Adrenal gland (tissue), 9 donors: ENCODE measurements at regions not wholly inside any gene's neighbourhood (a gene's known extent, or its start where the extent isn't known, plus 50 kb on each side); places are given as distances from the start of the nearest gene placed in this dataset.

Source experiments
- DNase-seq, 7 donors: peaks; one replicate each; pipeline ENCODE4 v3.0.0-alpha.2; 2019 to 2020
- H3K27ac ChIP-seq, 5 donors: fragments of 200-600 bp; sonication (generic) in 4 of 5; 1 replicate in 3 of 5; 2 replicates in 2 of 5; pipeline versions ENCODE4 v1.5.1 to v1.8.0; 2016 to 2020; ENCODE audit warnings: mild to moderate bottlenecking in 1 of 5
- H3K27me3 ChIP-seq: fragments of 200-600 bp; 2 replicates; pipeline ENCODE4 v1.8.0; 2021
- H3K36me3 ChIP-seq, 2 donors: fragments of 200-600 bp; replicated peaks in 1 of 2; 1 replicate in 1 of 2; 2 replicates in 1 of 2; pipeline versions ENCODE4 v1.5.1 to v1.8.0; 2018 to 2022
- H3K4me1 ChIP-seq, 2 donors: fragments of 200-600 bp; replicated peaks in 1 of 2; 1 replicate in 1 of 2; 2 replicates in 1 of 2; pipeline versions ENCODE4 v1.5.1 to v1.8.0; 2018 to 2021
- H3K4me3 ChIP-seq, 4 donors: fragments of 200-600 bp; sonication (generic) in 3 of 4; one replicate each; pipeline ENCODE4 v1.5.1; 2016 to 2018
- H3K9me3 ChIP-seq, 3 donors: fragments of 200-600 bp; sonication (generic) in 1 of 3; replicated peaks in 1 of 3; 1 replicate in 2 of 3; 2 replicates in 1 of 3; pipeline versions ENCODE4 v1.5.1 to v1.8.0; 2016 to 2021
- POLR2A ChIP-seq, 2 donors: fragments of 450-650 bp; IDR thresholded peaks; one replicate each; pipeline ENCODE4 v1.6.1; 2017; ENCODE audit warnings: antibody characterized with exemption in 2 of 2, mild to moderate bottlenecking in 2 of 2, moderate library complexity in 1 of 2
- WGBS, 4 donors: extraction: QIAGEN DNeasy Blood & Tissue Kit in 2 of 4; methylation state at CpG; one replicate each; pipeline versions ENCODE4 v1.1.5 to v1.1.7; 2013 to 2017; 5-methylcytosine and 5-hydroxymethylcytosine counted together
- intact Hi-C, 2 donors: fragments of 100-400 bp; cut with DNase I; formaldehyde crosslinking; loops; one replicate each; pipeline versions ENCODE4 v1.14.1 to v1.15.0; 2022 to 2023
- TF ChIP-seq, protein P1 (sequence below), 6 experiments: fragments of 450-650 bp in 4 of 6; fragments of 200-600 bp in 2 of 6; sonication (generic) in 1 of 6; IDR thresholded peaks; 1 replicate in 5 of 6; 2 replicates in 1 of 6; pipeline versions ENCODE4 v1.5.1 to v1.8.0; 2016 to 2021; ENCODE audit warnings: antibody characterized with exemption in 6 of 6, mild to moderate bottlenecking in 2 of 6, moderate library complexity in 1 of 6
- donor health status: healthy with polysubstance abuse.
- donor health status: Bipolar disorder and iron deficiency.
- donor health status: DM: yes; HTN: yes; CAD: no.
- donor health status: DM: no; HTN: no; CAD: no.
- donor health status: DM: no; HTN: no; CAD: no.

DNA sequence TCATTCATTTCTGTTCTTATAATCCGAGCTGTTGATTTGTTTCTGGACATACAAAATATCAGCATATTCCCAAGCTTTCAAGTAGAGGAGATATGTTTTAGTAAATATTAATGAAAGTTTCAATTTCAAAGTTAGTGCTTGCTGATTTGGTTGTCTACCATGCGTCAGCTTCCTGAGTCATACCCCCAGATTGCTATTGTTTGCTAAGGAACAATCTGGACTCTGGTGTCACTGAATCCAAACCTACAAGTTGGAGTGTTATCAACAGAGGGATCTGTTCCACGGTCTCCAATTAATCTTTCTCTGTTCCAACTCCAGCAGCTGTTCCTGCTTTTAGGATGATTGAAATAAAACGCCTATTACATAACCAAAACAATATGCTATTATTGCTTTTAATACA, 96.1 kb upstream of the FAM9A start:
- no peak for DNase-seq
- TF ChIP-seq POLR2A (IDR thresholded peaks at IDR 0.05), result no peak
- TF ChIP-seq, protein P1, sequence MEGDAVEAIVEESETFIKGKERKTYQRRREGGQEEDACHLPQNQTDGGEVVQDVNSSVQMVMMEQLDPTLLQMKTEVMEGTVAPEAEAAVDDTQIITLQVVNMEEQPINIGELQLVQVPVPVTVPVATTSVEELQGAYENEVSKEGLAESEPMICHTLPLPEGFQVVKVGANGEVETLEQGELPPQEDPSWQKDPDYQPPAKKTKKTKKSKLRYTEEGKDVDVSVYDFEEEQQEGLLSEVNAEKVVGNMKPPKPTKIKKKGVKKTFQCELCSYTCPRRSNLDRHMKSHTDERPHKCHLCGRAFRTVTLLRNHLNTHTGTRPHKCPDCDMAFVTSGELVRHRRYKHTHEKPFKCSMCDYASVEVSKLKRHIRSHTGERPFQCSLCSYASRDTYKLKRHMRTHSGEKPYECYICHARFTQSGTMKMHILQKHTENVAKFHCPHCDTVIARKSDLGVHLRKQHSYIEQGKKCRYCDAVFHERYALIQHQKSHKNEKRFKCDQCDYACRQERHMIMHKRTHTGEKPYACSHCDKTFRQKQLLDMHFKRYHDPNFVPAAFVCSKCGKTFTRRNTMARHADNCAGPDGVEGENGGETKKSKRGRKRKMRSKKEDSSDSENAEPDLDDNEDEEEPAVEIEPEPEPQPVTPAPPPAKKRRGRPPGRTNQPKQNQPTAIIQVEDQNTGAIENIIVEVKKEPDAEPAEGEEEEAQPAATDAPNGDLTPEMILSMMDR (IDR thresholded peaks at IDR 0.05), result no peak
- Histone ChIP-seq H3K4me1 (no peaks in the 10 kb centered on the region), H3K4me3 (no peak overlapping the region), H3K36me3 (no peaks in the 10 kb centered on the region), H3K9me3 (no peaks in the 10 kb centered on the region), H3K27ac (no peak overlapping the region), H3K27me3 (no peaks in the 10 kb centered on the region)
- intact Hi-C loops, result no loop called here
- WGBS, 4 donors, result 69 to 77% (median 71%) methylated on average over 4 of the region's 4 CpGs

- DNase-seq, result no peak
- intact Hi-C loops, result no loop called here
- TF ChIP-seq POLR2A (IDR thresholded peaks at IDR 0.05), result no peak
- TF ChIP-seq, protein P1 (IDR thresholded peaks at IDR 0.05), result no peak
- WGBS, 4 donors, result 80 to 94% (median 91%) methylated on average over 1 of the region's 1 CpG; no CpG with 5 or more reads in 1 of the 4 donors
- Histone ChIP-seq H3K4me3 (no peak overlapping the region), H3K9me3 (no peaks in the 10 kb centered on the region), H3K27ac (no peak overlapping the region), H3K27me3 (no peaks in the 10 kb centered on the region), H3K36me3 (no peaks in the 10 kb centered on the region), H3K4me1 (no peaks in the 10 kb centered on the region)
Measured at GRCh38 chrX:8890794-8891193, 89.6 kb upstream of the FAM9A start.

DNA sequence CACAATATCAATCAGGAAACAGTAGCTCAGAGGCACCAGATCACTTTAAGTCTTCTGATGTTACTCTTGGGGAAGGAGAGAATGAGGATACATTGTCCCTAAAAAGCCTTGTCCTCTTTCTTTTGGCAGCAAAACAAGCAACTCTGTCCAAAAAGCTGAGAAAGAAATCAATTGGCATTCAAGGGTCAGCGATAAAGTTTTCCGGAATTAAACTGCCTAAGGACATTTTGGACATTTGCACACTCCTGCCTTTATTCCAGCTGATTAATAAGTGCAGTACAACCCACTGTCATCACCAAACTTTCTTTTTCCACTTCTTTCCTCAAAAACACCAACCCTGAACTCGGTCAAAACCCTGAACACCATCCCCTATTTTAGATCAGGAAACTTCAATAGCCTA, 85.8 kb upstream of the FAM9A start:
- Histone ChIP-seq H3K27ac (no peak overlapping the region), H3K36me3 (no peaks in the 10 kb centered on the region), H3K9me3 (no peaks in the 10 kb centered on the region), H3K27me3 (peaks cover 10% of the 10 kb centered on the region), H3K4me3 (no peak overlapping the region), H3K4me1 (no peaks in the 10 kb centered on the region)
- TF ChIP-seq POLR2A (IDR thresholded peaks at IDR 0.05), result no peak
- TF ChIP-seq, protein P1 (IDR thresholded peaks at IDR 0.05), result no peak
- no peak for DNase-seq
- 28 to 56% (median 37%) methylated on average over 3 of the region's 3 CpGs for WGBS, 4 donors
- intact Hi-C loops, result no loop called here

- WGBS, 4 donors, result 45 to 68% (median 58%) methylated on average over 4 of the region's 4 CpGs
- H3K9me3 ChIP-seq, result no peaks in the 10 kb centered on the region
- H3K27ac ChIP-seq, result no peak overlapping the region
- H3K36me3 ChIP-seq, result no peaks in the 10 kb centered on the region
- DNase-seq, result peak in 5 of 7 donors; percentile 16 to 36 (median 24)
- peaks cover 2% of the 10 kb centered on the region for H3K27me3 ChIP-seq
- H3K4me1 ChIP-seq, result no peaks in the 10 kb centered on the region
- intact Hi-C loops, result no loop called here
- H3K4me3 ChIP-seq, result no peak overlapping the region
- no peak for TF ChIP-seq POLR2A (IDR thresholded peaks at IDR 0.05)
- TF ChIP-seq, protein P1 (IDR thresholded peaks at IDR 0.05), result peak in 5 of 6 experiments; percentile 29 to 54 (median 37)
Measured at GRCh38 chrX:8879750-8880149, 78.6 kb upstream of the FAM9A start.
